Astrocyte of the cerebellum (primary cell): ENCODE measurements at regions not wholly inside any gene's neighbourhood (a gene's known extent, or its start where the extent isn't known, plus 50 kb on each side); places are given as distances from the start of the nearest gene placed in this dataset.

Source experiments
- DNase-seq: peaks from one replicate; pipeline ENCODE4 v3.0.0-alpha.2; 2011; ENCODE audit warnings: low read depth
- H3K4me3 ChIP-seq: 2 replicates; pipeline ENCODE4 v1.5.1; 2011; ENCODE audit warnings: mild to moderate bottlenecking, low read depth, low read length, moderate library complexity
- in situ Hi-C: cut with HindIII; loops from 2 replicates; pipeline ENCODE4 v1.10.0; 2017; ENCODE audit warnings: low sequenced_read_pairs
- TF ChIP-seq, protein P1 (sequence below): IDR thresholded peaks from 2 replicates; pipeline ENCODE4 v1.5.1; 2012; ENCODE audit warnings: low read length, low read depth, moderate library complexity, mild to moderate bottlenecking; ENCODE audit errors: missing control alignments

DNA sequence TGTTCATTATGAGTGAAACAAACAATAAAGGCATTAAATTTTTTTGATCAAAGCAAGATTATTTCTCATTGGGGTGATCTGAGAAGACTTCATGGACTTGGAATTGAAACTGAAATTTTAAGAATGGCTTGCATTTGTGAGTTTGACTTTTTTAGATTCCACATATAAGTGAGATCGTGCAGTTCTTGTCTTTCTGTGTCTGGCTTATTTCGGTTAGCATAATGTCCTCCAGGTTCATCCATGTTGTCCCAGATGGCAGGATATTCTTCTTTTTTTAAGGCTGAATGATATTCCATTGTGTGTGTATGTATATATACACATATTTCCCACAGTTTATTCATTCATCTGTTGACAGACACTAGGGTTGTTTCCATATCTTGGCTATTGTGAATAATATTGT, 716.5 kb downstream of the PRELID2 start:
- no peak for DNase-seq
- TF ChIP-seq, protein P1, sequence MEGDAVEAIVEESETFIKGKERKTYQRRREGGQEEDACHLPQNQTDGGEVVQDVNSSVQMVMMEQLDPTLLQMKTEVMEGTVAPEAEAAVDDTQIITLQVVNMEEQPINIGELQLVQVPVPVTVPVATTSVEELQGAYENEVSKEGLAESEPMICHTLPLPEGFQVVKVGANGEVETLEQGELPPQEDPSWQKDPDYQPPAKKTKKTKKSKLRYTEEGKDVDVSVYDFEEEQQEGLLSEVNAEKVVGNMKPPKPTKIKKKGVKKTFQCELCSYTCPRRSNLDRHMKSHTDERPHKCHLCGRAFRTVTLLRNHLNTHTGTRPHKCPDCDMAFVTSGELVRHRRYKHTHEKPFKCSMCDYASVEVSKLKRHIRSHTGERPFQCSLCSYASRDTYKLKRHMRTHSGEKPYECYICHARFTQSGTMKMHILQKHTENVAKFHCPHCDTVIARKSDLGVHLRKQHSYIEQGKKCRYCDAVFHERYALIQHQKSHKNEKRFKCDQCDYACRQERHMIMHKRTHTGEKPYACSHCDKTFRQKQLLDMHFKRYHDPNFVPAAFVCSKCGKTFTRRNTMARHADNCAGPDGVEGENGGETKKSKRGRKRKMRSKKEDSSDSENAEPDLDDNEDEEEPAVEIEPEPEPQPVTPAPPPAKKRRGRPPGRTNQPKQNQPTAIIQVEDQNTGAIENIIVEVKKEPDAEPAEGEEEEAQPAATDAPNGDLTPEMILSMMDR, result no peak
- in situ Hi-C loops, result no loop called here
- H3K4me3 ChIP-seq, result no peak overlapping the region

DNA sequence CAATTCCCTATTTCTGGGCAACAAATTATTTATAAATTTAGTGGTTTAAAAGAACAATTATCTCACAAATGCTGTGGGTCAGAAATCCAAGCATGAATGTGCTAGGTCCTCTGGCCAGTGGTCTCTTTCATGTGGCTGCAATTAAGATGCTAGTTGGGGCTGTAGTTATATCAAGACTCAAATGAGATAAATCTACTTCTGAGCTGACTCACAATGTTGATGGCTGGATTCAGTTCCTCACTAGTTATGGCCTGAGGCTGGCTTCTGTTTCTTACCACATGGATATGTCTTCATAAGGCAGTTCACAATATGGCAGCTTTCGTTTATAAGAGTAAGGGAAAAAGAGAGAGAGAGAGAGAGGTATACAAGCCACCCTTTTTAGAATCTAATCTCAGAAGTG, 717.0 kb downstream of the PRELID2 start:
- H3K4me3 ChIP-seq, result no peak overlapping the region
- TF ChIP-seq, protein P1, result no peak
- DNase-seq, result no peak
- in situ Hi-C loops, result no loop called here

DNA sequence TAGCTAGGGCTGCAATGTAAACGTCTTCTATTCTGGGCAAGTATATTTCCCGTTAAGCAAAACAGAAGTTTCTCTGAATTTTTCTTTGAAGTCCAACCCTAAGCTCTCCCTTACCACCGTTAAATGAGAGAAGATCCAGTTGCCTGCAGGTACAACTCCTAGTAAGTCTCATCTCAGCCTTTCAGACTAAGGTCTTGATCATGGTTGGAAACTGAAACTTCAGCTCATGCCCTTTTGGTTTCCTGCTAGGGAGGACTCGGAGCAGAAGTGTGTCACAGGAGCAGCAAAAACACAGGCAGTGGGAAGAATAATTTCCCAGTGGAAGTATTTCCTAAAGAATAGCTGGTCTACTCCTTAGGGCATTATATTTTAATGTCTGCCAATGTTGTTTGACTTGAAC, 717.9 kb downstream of the PRELID2 start:
- no peak overlapping the region for H3K4me3 ChIP-seq
- TF ChIP-seq, protein P1, result no peak
- in situ Hi-C loops, result no loop called here
- no peak for DNase-seq

DNA sequence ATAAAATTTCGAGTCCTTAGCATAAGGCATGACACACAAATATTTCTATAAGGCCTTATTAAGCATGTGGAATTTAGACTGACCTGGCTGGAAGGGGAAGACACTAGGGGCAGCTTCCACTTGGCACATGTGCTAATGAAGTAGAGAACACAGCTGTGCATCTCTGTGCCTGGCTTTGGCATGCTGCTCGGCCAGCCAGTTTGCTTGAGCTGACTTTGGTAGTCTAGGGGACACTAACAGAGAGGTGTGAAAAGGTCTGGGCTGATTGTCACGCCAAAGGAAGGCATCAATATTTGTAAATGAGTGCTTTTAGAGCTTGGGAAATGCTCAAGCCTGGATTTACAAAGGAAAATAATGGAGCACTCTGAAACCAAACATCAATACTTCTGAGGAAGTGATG, 723.7 kb downstream of the PRELID2 start:
- TF ChIP-seq, protein P1, result no peak
- H3K4me3 ChIP-seq, result no peak overlapping the region
- in situ Hi-C loops, result no loop called here
- no peak for DNase-seq

DNA sequence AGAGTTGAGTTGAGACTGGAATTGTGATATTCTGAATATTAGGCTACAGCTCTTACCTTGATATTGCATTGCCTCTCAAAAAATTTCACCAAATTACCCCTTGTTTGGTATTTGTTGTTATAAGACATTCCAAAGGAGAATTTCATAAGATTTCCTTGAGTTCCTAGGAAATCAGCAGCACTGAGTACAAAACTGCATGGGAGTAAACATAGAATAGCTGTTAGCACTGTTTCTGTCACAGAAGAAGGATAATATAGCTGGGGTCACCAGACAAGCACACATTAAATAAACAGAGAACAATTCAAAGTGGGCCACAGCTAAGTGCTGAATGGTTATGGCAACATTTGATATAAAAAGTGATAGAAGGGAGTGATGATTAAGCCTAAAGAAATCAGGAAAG, 724.3 kb downstream of the PRELID2 start:
- no peak for DNase-seq
- in situ Hi-C loops, result no loop called here
- TF ChIP-seq, protein P1, result no peak
- no peak overlapping the region for H3K4me3 ChIP-seq

DNA sequence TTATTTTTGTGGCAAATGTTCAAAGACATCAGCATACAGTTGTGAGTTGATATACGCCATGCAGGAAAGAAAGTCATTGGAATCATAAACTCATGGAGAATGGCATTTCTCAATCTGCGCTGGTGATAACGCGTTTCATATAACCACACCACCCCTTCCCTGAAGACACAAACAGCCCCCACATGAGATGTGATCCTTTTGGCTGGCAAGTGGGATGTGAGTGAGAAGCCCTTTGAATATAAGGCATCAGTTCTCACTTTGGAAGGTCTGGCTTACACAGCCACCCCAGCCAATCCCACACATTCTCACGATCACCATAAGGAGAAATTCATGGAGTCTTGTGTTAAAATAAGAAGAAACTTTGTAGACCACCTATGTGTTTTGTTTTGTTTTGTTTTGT, 725.0 kb downstream of the PRELID2 start:
- no peak for DNase-seq
- no peak overlapping the region for H3K4me3 ChIP-seq
- TF ChIP-seq, protein P1, result no peak
- in situ Hi-C loops, result no loop called here

DNA sequence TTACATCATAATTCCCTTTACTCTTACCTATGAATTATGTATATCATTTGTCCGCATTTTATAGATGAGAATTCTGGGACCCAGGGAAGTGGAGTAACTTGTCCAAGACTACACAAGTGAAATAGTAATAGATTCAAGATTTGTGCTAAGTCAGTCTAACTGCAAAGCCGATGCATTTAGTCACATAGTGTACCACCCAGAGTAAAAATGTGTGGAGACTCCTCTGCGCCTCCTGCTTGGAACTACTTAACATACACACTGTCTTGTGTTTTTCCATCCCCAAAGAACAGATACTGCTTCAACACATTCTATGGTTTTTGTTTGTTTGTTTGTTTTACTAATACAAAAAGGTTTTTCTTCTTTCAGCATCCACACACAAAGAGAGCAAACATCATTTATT, 729.8 kb downstream of the PRELID2 start:
- TF ChIP-seq, protein P1, result no peak
- H3K4me3 ChIP-seq, result no peak overlapping the region
- in situ Hi-C loops, result no loop called here
- DNase-seq, result no peak
